ENCODE measurements at regions not wholly inside any gene's neighbourhood (a gene's known extent, or its start where the extent isn't known, plus 50 kb on each side); places are given as distances from the start of the nearest gene placed in this dataset.
"Not testable (repeated sequence)": the region's sequence is repeated elsewhere in the genome, so short reads cannot be mapped to it uniquely, and the experiment has no call there.

DNA sequence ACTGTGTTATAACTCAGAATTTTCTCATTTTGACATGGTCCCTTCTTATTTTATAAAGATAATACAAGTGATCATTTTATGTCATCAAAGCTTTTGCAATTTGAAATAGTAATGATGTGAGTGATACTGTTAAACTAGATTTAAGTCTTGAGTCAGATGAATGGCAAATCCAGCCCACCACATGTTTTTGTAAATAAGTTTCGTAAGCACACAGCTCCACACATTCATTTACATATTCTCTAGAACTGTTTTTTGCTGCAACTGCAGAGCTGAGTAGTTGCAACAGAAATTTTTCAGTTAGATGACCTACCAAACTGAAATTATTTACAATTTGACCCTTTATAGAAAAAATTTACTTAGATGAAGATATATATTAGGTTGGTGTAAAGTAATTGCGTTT lies 108.1 kb downstream of the CDRT15L2 start:
- H3K27ac ChIP-seq; intact Hi-C loops (cut with DNase I); H3K4me3 ChIP-seq; DNase-seq; H3K36me3 ChIP-seq; H3K9me3 ChIP-seq; H3K27me3 ChIP-seq; H3K4me1 ChIP-seq (ENCODE audit: insufficient read depth): not testable (repeated sequence)
- WGBS, 3 donors: 50% methylated on average over 1 of the region's 2 CpGs; no CpG with 5 or more reads in 2 of the 3 donors

GRCh38 chr17:20689170-20689749 lies 109.7 kb downstream of the CDRT15L2 start:
- H3K4me3 ChIP-seq; H3K36me3 ChIP-seq; H3K27me3 ChIP-seq; DNase-seq; intact Hi-C loops (cut with DNase I); H3K4me1 ChIP-seq (ENCODE audit: insufficient read depth); H3K27ac ChIP-seq; H3K9me3 ChIP-seq: not testable (repeated sequence)
- 27 to 36% (median 33%) methylated on average over 10 of the region's 10 CpGs for WGBS, 3 donors

DNA sequence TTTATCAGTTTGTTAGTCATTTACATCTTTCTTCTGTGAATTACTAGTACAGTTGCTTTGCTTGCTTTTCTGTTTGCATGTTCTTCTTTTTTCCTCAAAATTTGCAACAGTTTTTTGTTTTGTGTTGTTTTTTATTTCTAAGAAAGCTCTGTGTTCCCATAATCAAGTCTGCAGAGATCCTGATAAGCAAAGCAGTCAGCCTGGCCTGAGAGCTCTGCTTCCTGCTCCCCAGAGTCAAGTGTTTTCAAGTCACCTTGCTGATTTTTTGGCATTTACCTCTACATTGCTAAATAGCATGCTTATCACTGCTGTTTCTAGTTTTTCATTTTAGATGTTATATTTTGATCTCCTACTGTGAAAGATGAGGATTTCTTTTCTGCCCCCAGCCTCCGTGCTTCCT lies 113.2 kb downstream of the CDRT15L2 start:
- H3K4me3 ChIP-seq; H3K4me1 ChIP-seq (ENCODE audit: insufficient read depth); H3K27me3 ChIP-seq; H3K9me3 ChIP-seq; H3K36me3 ChIP-seq; intact Hi-C loops (cut with DNase I); H3K27ac ChIP-seq; DNase-seq: not testable (repeated sequence)
- WGBS, 3 donors: 65 to 68% (median 67%) methylated on average over 1 of the region's 1 CpG

DNA sequence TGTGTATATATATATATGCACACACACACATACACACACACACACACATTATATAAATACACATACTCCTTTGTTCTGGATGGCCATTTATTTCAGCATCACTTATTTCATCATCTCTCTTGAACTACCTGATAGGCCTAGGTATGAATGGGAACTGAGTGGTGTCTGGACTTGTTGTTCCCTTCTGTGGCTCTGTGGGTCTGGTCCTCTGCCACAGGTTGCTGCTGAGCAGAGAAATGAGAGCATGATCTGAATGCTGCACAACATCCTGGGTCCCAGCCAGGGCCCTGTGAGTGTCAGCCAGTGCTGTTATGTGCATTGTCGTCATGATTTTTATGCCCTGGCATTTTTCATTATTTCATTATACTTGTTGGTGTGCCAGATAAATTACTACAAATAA lies 116.3 kb downstream of the CDRT15L2 start:
- H3K9me3 ChIP-seq; DNase-seq; H3K4me3 ChIP-seq; H3K27ac ChIP-seq; intact Hi-C loops (cut with DNase I); H3K4me1 ChIP-seq (ENCODE audit: insufficient read depth); H3K36me3 ChIP-seq; H3K27me3 ChIP-seq: not testable (repeated sequence)
- 48 to 53% (median 50%) methylated on average over 1 of the region's 1 CpG for WGBS, 3 donors

- H3K27me3 ChIP-seq; intact Hi-C loops (cut with DNase I); H3K36me3 ChIP-seq; H3K9me3 ChIP-seq; DNase-seq; H3K4me1 ChIP-seq (ENCODE audit: insufficient read depth); H3K27ac ChIP-seq; H3K4me3 ChIP-seq: not testable (repeated sequence)
- WGBS, 3 donors: 67 to 87% (median 76%) methylated on average over 6 to 8 of the region's 8 CpGs
Observed at GRCh38 chr17:20698463-20699206, 119.1 kb downstream of the CDRT15L2 start.

GRCh38 chr17:20700528-20700927 lies 121.0 kb downstream of the CDRT15L2 start:
- H3K27ac ChIP-seq; H3K27me3 ChIP-seq; H3K4me3 ChIP-seq; H3K36me3 ChIP-seq; H3K9me3 ChIP-seq; H3K4me1 ChIP-seq (ENCODE audit: insufficient read depth); intact Hi-C loops (cut with DNase I); DNase-seq: not testable (repeated sequence)
- WGBS, 3 donors: 71 to 80% (median 80%) methylated on average over 3 to 5 of the region's 5 CpGs

GRCh38 chr17:20701366-20701765 lies 121.8 kb downstream of the CDRT15L2 start:
- intact Hi-C loops (cut with DNase I): not testable (repeated sequence)

GRCh38 chr17:20702692-20703091 lies 123.2 kb downstream of the CDRT15L2 start:
- Histone ChIP-seq H3K4me3 (no peak overlapping the region), H3K9me3 (no peaks in the 10 kb centered on the region), H3K4me1 (ENCODE audit: insufficient read depth) (no peaks in the 10 kb centered on the region), H3K27me3 (no peaks in the 10 kb centered on the region), H3K27ac (no peak overlapping the region), H3K36me3 (no peaks in the 10 kb centered on the region)
- intact Hi-C loops (cut with DNase I): no loop called here
- TF ChIP-seq, protein P1, sequence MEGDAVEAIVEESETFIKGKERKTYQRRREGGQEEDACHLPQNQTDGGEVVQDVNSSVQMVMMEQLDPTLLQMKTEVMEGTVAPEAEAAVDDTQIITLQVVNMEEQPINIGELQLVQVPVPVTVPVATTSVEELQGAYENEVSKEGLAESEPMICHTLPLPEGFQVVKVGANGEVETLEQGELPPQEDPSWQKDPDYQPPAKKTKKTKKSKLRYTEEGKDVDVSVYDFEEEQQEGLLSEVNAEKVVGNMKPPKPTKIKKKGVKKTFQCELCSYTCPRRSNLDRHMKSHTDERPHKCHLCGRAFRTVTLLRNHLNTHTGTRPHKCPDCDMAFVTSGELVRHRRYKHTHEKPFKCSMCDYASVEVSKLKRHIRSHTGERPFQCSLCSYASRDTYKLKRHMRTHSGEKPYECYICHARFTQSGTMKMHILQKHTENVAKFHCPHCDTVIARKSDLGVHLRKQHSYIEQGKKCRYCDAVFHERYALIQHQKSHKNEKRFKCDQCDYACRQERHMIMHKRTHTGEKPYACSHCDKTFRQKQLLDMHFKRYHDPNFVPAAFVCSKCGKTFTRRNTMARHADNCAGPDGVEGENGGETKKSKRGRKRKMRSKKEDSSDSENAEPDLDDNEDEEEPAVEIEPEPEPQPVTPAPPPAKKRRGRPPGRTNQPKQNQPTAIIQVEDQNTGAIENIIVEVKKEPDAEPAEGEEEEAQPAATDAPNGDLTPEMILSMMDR (IDR thresholded peaks at IDR 0.05): no peak
- no peak for TF ChIP-seq POLR2A (IDR thresholded peaks at IDR 0.05)
- no peak for TF ChIP-seq EP300 (IDR thresholded peaks at IDR 0.05)
- no peak for DNase-seq
- 90 to 95% (median 95%) methylated on average over 4 of the region's 4 CpGs for WGBS, 3 donors

More at GRCh38 chr17:20701366-20701765, 121.8 kb downstream of the CDRT15L2 start:
- not testable (repeated sequence) for H3K36me3 ChIP-seq; H3K4me3 ChIP-seq; H3K4me1 ChIP-seq (ENCODE audit: insufficient read depth); H3K27me3 ChIP-seq; DNase-seq; H3K27ac ChIP-seq; H3K9me3 ChIP-seq
- 71 to 81% (median 75%) methylated on average over 5 of the region's 5 CpGs for WGBS, 3 donors
